NCI-H1417 (cell line): ENCODE measurements at regions not wholly inside any gene's neighbourhood (a gene's known extent, or its start where the extent isn't known, plus 50 kb on each side); places are given as distances from the start of the nearest gene placed in this dataset.

ENCODE experiments used
- DNase-seq, 3 experiments: peaks; one replicate each; lab custom pipeline; 2025; lab: John Stamatoyannopoulos, UW

DNA sequence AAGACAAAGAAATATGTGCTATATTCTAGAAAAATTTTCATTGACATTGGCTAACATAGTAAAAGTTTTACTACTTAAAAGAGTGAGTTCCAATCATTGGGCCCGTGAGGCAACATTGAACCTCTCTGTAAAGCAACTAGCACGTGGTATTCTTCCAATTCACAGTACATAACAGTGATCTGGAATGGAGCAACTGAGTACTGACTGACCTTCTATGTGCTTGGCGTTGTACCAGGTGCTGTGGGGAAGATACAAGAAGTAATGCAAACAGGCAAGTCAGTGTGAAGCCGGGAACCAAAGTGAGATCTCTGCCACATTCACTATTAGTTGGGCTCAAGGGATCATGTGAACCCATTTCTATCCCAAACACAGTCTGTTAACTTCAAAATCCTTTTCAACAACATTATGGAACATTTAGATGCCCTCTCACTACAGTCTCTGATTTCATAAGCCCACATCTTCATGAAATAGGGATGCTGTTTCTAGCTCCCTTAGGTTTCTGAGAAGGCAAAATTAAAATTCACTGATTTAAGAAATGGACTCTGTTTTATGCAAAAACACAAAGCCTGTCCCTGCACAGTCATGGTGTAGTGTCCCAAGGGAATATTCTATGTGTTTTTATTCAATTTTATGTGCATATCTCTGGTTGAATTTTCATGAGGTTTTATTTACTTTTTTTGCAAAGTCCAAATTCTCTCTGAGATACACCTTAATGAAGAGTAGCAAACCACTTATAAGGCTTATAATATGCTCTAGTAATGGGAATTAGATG lies 61.8 kb upstream of the NCAM1 start:
- no peak for DNase-seq

DNA sequence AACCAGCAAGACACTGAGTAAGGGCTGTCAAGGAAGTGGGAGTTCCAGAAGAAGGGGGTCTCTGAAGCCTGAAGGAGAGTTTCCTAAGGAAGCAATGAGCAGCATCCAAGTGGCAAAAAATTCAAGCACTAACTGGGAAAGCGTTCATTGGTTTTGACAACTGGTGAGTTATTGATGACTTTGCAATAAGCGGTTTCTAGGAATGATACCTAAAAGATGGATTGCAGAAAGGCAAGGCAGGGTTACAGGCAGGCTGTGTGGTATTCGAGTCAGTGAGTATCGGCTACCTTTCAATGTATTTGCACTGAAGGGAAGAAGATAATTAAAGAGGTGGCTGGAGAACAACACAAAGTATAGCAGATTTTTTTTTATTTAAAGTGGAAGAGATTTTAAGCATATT lies 59.3 kb upstream of the NCAM1 start:
- no peak for DNase-seq

DNA sequence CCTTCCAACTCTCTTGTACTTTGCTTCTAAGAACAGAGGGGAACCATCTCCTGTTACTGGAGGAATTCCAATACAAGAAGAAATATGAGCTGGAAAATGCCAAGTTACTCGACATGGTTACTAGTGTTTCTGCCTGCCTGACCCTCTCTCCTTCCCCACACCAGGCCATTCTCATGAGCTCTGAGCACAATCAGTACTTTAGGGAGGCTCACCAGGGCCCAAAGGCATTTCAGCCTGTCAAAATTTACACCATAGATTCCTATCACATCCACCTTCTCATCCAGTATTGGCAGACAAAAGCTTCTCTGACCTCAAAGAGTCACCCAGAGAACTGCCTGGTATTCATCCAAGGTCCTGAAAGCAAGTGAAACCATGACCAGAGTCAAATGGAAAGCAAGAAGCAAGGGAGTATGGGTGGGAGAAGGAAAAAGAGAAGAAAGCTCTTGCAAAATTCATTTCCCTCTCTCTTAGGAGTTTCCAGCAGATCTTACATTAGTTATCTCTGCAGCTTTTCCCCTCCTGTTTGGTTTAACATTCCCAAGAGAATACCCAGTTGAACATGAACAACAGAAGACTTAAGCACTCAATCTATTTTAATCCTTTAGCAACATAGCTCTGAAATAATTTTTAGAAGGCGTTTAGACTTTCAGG lies 58.7 kb upstream of the NCAM1 start:
- DNase-seq = no peak

DNA sequence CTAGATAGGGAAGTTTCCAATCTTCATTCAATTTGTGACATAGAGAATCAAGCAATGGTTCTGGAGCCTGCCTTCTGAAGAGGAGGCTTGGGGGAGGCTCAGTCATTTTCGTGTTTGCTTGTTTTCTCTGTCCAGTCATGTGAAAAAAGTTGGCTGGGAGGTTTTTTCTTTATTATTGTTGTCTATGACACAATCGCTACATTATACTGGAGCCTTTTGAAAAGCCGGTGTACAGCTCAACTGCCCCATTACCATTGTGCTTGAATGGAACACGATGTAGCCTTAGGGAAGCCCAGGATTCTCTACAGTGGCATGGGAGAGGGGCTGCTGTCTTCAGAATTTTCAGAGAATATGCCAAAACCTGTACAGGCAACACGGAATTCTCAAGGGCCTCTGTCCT lies 57.9 kb upstream of the NCAM1 start:
- DNase-seq = peak in 1 of 3 experiments; percentile 29

DNA sequence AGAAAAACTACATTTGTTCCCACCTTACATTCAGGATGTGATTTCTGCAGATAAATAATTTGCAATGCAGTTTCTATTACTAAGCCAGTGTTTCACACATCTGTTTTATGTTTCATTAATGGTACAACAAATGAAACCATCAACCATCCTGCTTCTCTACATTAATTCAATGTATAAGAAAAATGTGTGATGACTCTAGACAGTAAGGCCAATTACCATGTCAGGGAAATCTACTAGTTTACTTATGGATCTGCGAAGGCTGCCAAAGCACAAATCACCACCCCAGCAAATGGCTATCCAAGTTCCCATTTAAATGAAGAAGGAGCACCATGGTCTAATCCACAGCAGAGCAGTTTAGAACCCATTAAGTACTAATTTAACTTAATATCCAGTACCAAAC lies 50.1 kb upstream of the NCAM1 start:
- DNase-seq = no peak
